ENCODE measurements at regions not wholly inside any gene's neighbourhood (a gene's known extent, or its start where the extent isn't known, plus 50 kb on each side); places are given as distances from the start of the nearest gene placed in this dataset.

DNA sequence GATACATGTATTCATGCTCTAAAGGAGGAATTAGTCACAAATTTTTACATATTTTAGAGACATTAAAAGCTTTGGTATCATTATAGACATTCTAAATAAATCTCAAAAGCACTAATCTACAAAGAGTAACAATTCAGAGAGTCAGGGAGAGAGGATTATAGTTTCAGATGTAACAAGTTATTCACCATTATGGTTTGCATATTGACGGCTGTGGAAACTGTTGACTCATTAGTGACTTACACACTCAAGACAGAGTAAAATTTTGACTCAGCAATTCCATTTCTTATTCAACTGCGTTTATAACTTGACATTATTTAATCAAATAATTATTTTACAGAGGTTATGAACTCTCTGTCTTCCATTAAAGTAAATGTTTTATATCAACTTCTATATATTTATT, 95.4 kb upstream of the SEMA3C start:
- no peak for DNase-seq (ENCODE audit: extremely low spot score)
- POLR2A ChIA-PET = no interaction called here
- CTCF ChIA-PET = no interaction called here
- TF ChIP-seq CTBP1 (IDR thresholded peaks at IDR 0.05; ENCODE audit: borderline replicate concordance) = no peak
- TF ChIP-seq, protein P1, sequence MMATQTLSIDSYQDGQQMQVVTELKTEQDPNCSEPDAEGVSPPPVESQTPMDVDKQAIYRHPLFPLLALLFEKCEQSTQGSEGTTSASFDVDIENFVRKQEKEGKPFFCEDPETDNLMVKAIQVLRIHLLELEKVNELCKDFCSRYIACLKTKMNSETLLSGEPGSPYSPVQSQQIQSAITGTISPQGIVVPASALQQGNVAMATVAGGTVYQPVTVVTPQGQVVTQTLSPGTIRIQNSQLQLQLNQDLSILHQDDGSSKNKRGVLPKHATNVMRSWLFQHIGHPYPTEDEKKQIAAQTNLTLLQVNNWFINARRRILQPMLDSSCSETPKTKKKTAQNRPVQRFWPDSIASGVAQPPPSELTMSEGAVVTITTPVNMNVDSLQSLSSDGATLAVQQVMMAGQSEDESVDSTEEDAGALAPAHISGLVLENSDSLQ (IDR thresholded peaks at IDR 0.05) = no peak

- DNase-seq (ENCODE audit: extremely low spot score) = no peak
- ChIA-PET POLR2A (no interaction called here), CTCF (interaction anchor here (0.5 kb wide), 1 partner anchor 183 kb away, joined by 3 read pairs; no protein-coding TSS in a partner anchor)
- TF ChIP-seq ARNT (IDR thresholded peaks at IDR 0.05) = no peak
- no peak for TF ChIP-seq ELF4 (IDR thresholded peaks at IDR 0.05)
- TF ChIP-seq, protein P1 (IDR thresholded peaks at IDR 0.05) = no peak
- TF ChIP-seq CTBP1 (IDR thresholded peaks at IDR 0.05; ENCODE audit: borderline replicate concordance) = no peak
Observed at GRCh38 chr7:81013083-81013817, 94.4 kb upstream of the SEMA3C start.

- CTCF ChIA-PET = no interaction called here
- POLR2A ChIA-PET = no interaction called here
- no peak for DNase-seq (ENCODE audit: extremely low spot score)
- TF ChIP-seq SP1 (IDR thresholded peaks at IDR 0.05) (no peak), FOXK2 (IDR thresholded peaks at IDR 0.05) (no peak), CTBP1 (IDR thresholded peaks at IDR 0.05; ENCODE audit: borderline replicate concordance) (no peak), ARNT (IDR thresholded peaks at IDR 0.05) (no peak), LEF1 (IDR thresholded peaks at IDR 0.05; ENCODE audit: borderline replicate concordance) (no peak), L3MBTL2 (conservative IDR thresholded peaks at IDR 0.05) (no peak), HDGF (IDR thresholded peaks at IDR 0.05; ENCODE audit: borderline replicate concordance) (no peak), BHLHE40 (IDR thresholded peaks at IDR 0.05; ENCODE audit: borderline replicate concordance) (no peak), FOXA1 (IDR thresholded peaks at IDR 0.05) (no peak), ELF4 (IDR thresholded peaks at IDR 0.05) (no peak), TARDBP (IDR thresholded peaks at IDR 0.05) (no peak)
Observed at GRCh38 chr7:81008901-81009300, 90.0 kb upstream of the SEMA3C start.

GRCh38 chr7:81007051-81007450, 88.2 kb upstream of the SEMA3C start:
- CTCF ChIA-PET = no interaction called here
- no peak for TF ChIP-seq FOXM1 (IDR thresholded peaks at IDR 0.05; ENCODE audit: borderline replicate concordance)
- no peak for TF ChIP-seq LEF1 (IDR thresholded peaks at IDR 0.05; ENCODE audit: borderline replicate concordance)
- no peak for TF ChIP-seq CTBP1 (IDR thresholded peaks at IDR 0.05; ENCODE audit: borderline replicate concordance)
- no peak for TF ChIP-seq SUZ12 (IDR thresholded peaks at IDR 0.05)
- TF ChIP-seq, protein P1 (IDR thresholded peaks at IDR 0.05) = no peak
- TF ChIP-seq NFRKB (IDR thresholded peaks at IDR 0.05) = no peak
- TF ChIP-seq TARDBP (IDR thresholded peaks at IDR 0.05) = no peak
- TF ChIP-seq ELF4 (IDR thresholded peaks at IDR 0.05) = no peak
- TF ChIP-seq BHLHE40 (IDR thresholded peaks at IDR 0.05; ENCODE audit: borderline replicate concordance) = no peak
- POLR2A ChIA-PET = no interaction called here

GRCh38 chr7:81005254-81005653, 86.4 kb upstream of the SEMA3C start:
- CTCF ChIA-PET = no interaction called here
- no peak for DNase-seq (ENCODE audit: extremely low spot score)
- POLR2A ChIA-PET = interaction anchor here (0.8 kb wide), 1 partner anchor 86 kb away, joined by 3 read pairs; the partner anchor contains the start of gene SEMA3C
- TF ChIP-seq ARNT (IDR thresholded peaks at IDR 0.05) (no peak), CTBP1 (IDR thresholded peaks at IDR 0.05; ENCODE audit: borderline replicate concordance) (no peak), FOXM1 (IDR thresholded peaks at IDR 0.05; ENCODE audit: borderline replicate concordance) (no peak), FOXA1 (IDR thresholded peaks at IDR 0.05) (no peak), ELF4 (IDR thresholded peaks at IDR 0.05) (no peak), HDGF (IDR thresholded peaks at IDR 0.05; ENCODE audit: borderline replicate concordance) (no peak), FOXK2 (IDR thresholded peaks at IDR 0.05) (no peak), SP1 (IDR thresholded peaks at IDR 0.05) (no peak)
- TF ChIP-seq, protein P1 (IDR thresholded peaks at IDR 0.05) = no peak

More at GRCh38 chr7:81007051-81007450, 88.2 kb upstream of the SEMA3C start:
- no peak for DNase-seq (ENCODE audit: extremely low spot score)

- ChIA-PET CTCF (no interaction called here), POLR2A (no interaction called here)
- TF ChIP-seq ARNT (IDR thresholded peaks at IDR 0.05) (no peak), TARDBP (IDR thresholded peaks at IDR 0.05) (no peak), FOXM1 (IDR thresholded peaks at IDR 0.05; ENCODE audit: borderline replicate concordance) (no peak), SP1 (IDR thresholded peaks at IDR 0.05) (no peak)
- TF ChIP-seq, protein P1 (IDR thresholded peaks at IDR 0.05) = no peak
- DNase-seq (ENCODE audit: extremely low spot score) = no peak
Observed at GRCh38 chr7:81004098-81004497, 85.2 kb upstream of the SEMA3C start.

Measured in HEK293T (cell line).